SK-N-SH (cell line): ENCODE measurements at regions not wholly inside any gene's neighbourhood (a gene's known extent, or its start where the extent isn't known, plus 50 kb on each side); places are given as distances from the start of the nearest gene placed in this dataset.

ENCODE experiments used
- CTCF ChIA-PET: fragments of 300-600, 350-600 bp; formaldehyde crosslinking; extraction: SDS; loops from one replicate; lab custom pipeline; 2021; lab: Yijun Ruan, JAX
- POLR2A ChIA-PET: fragments of 350-600 bp; sonication (Branson Sonifier 250); formaldehyde crosslinking; extraction: SDS; loops from one replicate; lab custom pipeline; 2020; ENCODE audit warnings: antibody characterized with exemption, inconsistent platforms; lab: Yijun Ruan, JAX
- DNase-seq: peaks from one replicate; pipeline ENCODE4 v3.0.0; 2012
- H2AFZ ChIP-seq: fragments of 200-600 bp; sonication (generic); 2 replicates; pipeline ENCODE4 v1.8.1; 2016; ENCODE audit warnings: antibody characterized with exemption, mild to moderate bottlenecking, low read depth
- H3F3A ChIP-seq: fragments of 200-600 bp; sonication (generic); replicated peaks from 2 replicates; pipeline ENCODE3; 2016; ENCODE audit warnings: antibody characterized with exemption, mild to moderate bottlenecking; ENCODE audit not compliant: insufficient read depth
- H3K27ac ChIP-seq, 2 experiments: fragments of 200-500 bp in 1 of 2; fragments of 200-600 bp in 1 of 2; sonication (Bioruptor generic) in 1 of 2; sonication (generic), shearing (Covaris generic) in 1 of 2; 2 replicates each; pipeline versions ENCODE4 v1.5.1 to v1.6.1; 2014 to 2016; ENCODE audit warnings: low read depth in 2 of 2, inconsistent platforms in 1 of 2, low read length in 1 of 2, mild to moderate bottlenecking in 1 of 2, mixed read lengths in 1 of 2
- H3K27me3 ChIP-seq: fragments of 200-600 bp; sonication (generic), shearing (Covaris generic); 2 replicates; pipeline ENCODE4 v1.6.1; 2016; ENCODE audit warnings: mixed run types; ENCODE audit not compliant: insufficient read depth
- H3K36me3 ChIP-seq, 2 experiments: fragments of 200-500 bp in 1 of 2; fragments of 200-600 bp in 1 of 2; sonication (Bioruptor generic) in 1 of 2; sonication (generic) in 1 of 2; replicated peaks in 1 of 2; 2 replicates each; pipeline versions ENCODE3 to v1.5.1; 2014 to 2016; ENCODE audit warnings: low read length in 1 of 2, mild to moderate bottlenecking in 1 of 2; ENCODE audit not compliant: insufficient read depth in 2 of 2, control insufficient read depth in 1 of 2
- H3K4me1 ChIP-seq, 2 experiments: fragments of 200-500 bp in 1 of 2; fragments of 200-600 bp in 1 of 2; sonication (Bioruptor generic) in 1 of 2; sonication (generic), shearing (Covaris generic) in 1 of 2; 2 replicates each; pipeline versions ENCODE4 v1.5.1 to v1.6.1; 2014 to 2016; ENCODE audit warnings: low read depth in 1 of 2, low read length in 1 of 2, mixed run types in 1 of 2; ENCODE audit not compliant: insufficient read depth in 2 of 2, control insufficient read depth in 1 of 2
- H3K4me2 ChIP-seq: fragments of 200-600 bp; sonication (generic), shearing (Covaris generic); 2 replicates; pipeline ENCODE4 v1.6.1; 2017; ENCODE audit warnings: mixed run types
- H3K4me3 ChIP-seq, 2 experiments: fragments of 200-500 bp in 1 of 2; fragments of 200-600 bp in 1 of 2; sonication (Bioruptor generic) in 1 of 2; sonication (generic), shearing (Covaris generic) in 1 of 2; 2 replicates each; pipeline versions ENCODE4 v1.5.1 to v1.8.1; 2014 to 2016; ENCODE audit warnings: low read depth in 2 of 2, inconsistent platforms in 1 of 2, low read length in 1 of 2, mild to moderate bottlenecking in 1 of 2, mixed read lengths in 1 of 2, moderate library complexity in 1 of 2
- H3K79me2 ChIP-seq: fragments of 200-600 bp; sonication (generic); 2 replicates; pipeline ENCODE4 v1.8.1; 2017; ENCODE audit warnings: mild to moderate bottlenecking; ENCODE audit not compliant: insufficient read depth
- H3K9ac ChIP-seq: fragments of 200-600 bp; sonication (generic); 2 replicates; pipeline ENCODE4 v1.6.1; 2017; ENCODE audit warnings: mixed run types
- H3K9me2 ChIP-seq: fragments of 200-600 bp; sonication (generic); 2 replicates; pipeline ENCODE4 v1.6.1; 2017; ENCODE audit warnings: mixed run types
- H3K9me3 ChIP-seq: fragments of 200-600 bp; sonication (generic); 2 replicates; pipeline ENCODE4 v1.6.1; 2017; ENCODE audit warnings: mixed run types, mild to moderate bottlenecking, moderate library complexity
- H4K20me1 ChIP-seq: fragments of 200-600 bp; sonication (generic); 2 replicates; pipeline ENCODE4 v1.6.1; 2017; ENCODE audit warnings: mild to moderate bottlenecking, mixed run types; ENCODE audit not compliant: insufficient read depth
- CHD2 ChIP-seq: fragments of 150-350 bp; IDR thresholded peaks from 2 replicates; pipeline ENCODE4 v1.6.1; 2018; ENCODE audit warnings: low read length; ENCODE audit not compliant: partially characterized antibody
- ELF1 ChIP-seq: IDR thresholded peaks from 2 replicates; pipeline ENCODE4 v1.4.0; 2012
- FOSL2 ChIP-seq: IDR thresholded peaks from 2 replicates; pipeline ENCODE4 v1.4.0; 2012; ENCODE audit warnings: low read depth, mild to moderate bottlenecking, moderate library complexity, borderline replicate concordance
- GABPA ChIP-seq: IDR thresholded peaks from 2 replicates; pipeline ENCODE4 v1.4.0; 2012; ENCODE audit warnings: low read depth, mild to moderate bottlenecking
- IRF3 ChIP-seq: fragments of 150-350 bp; IDR thresholded peaks from 2 replicates; pipeline ENCODE4 v1.6.1; 2016; ENCODE audit warnings: mild to moderate bottlenecking, low read depth, low read length
- MEF2A ChIP-seq: IDR thresholded peaks from 2 replicates; pipeline ENCODE4 v1.4.0; 2012; ENCODE audit warnings: low read depth, borderline replicate concordance
- MXI1 ChIP-seq: IDR thresholded peaks from 2 replicates; pipeline ENCODE4 v1.6.1; 2012; ENCODE audit warnings: mild to moderate bottlenecking, low read depth, low read length, improper control_type of control experiment
- RAD21 ChIP-seq: IDR thresholded peaks from 2 replicates; pipeline ENCODE4 v1.6.1; 2012; ENCODE audit warnings: mild to moderate bottlenecking, low read length
- RFX5 ChIP-seq: IDR thresholded peaks from 2 replicates; pipeline ENCODE4 v1.6.1; 2012; ENCODE audit warnings: mild to moderate bottlenecking, improper control_type of control experiment, low read length
- TAF1 ChIP-seq: IDR thresholded peaks from 2 replicates; pipeline ENCODE4 v1.6.1; 2012; ENCODE audit warnings: low read depth, mild to moderate bottlenecking, low read length, moderate library complexity, borderline replicate concordance
- TCF12 ChIP-seq: IDR thresholded peaks from 2 replicates; pipeline ENCODE4 v1.4.0; 2012
- WGBS: methylation state at CpG from one replicate; pipeline ENCODE4 v1.1.6; 2017; ENCODE audit warnings: low lambda C conversion rate; 5-methylcytosine and 5-hydroxymethylcytosine counted together
- TF ChIP-seq, protein P1 (sequence below): IDR thresholded peaks from 2 replicates; pipeline ENCODE4 v1.4.0; 2012; ENCODE audit warnings: low read depth
- TF ChIP-seq, protein P2 (sequence below): fragments of 150-350 bp; IDR thresholded peaks from 2 replicates; pipeline ENCODE4 v1.6.1; 2017; ENCODE audit warnings: antibody characterized with exemption, low read length, low read depth, borderline replicate concordance
- TF ChIP-seq, protein P3 (sequence below): IDR thresholded peaks from 2 replicates; pipeline ENCODE4 v1.4.0; 2012; ENCODE audit warnings: low read depth, borderline replicate concordance
- TF ChIP-seq, protein P4 (sequence below): IDR thresholded peaks from 2 replicates; pipeline ENCODE4 v1.4.0; 2012; ENCODE audit warnings: low read depth, borderline replicate concordance
- TF ChIP-seq, protein P5 (sequence below): fragments of 200-600 bp; sonication (generic); IDR thresholded peaks from 2 replicates; pipeline ENCODE4 v1.6.1; 2017; ENCODE audit warnings: antibody characterized with exemption, mild to moderate bottlenecking, moderate library complexity

DNA sequence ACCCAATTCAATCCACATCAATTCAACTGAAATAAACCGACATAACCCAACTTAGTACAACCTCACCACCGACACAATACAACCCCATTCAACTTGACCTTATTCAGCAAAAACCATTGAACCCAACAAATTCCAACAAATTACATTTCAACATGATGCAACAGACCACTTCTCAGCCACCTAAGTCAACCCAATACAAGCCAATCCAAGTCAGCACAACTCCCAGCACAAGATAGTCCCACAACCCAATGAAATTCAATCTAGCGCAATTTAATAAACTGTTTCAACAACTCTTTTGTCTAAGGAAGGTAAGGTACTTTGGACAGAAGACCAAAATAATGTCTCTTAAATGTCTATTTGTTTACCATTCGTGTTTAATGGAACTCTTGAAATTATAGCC is 226.0 kb downstream of the MIAT start (continued):
- TF ChIP-seq, protein P1, sequence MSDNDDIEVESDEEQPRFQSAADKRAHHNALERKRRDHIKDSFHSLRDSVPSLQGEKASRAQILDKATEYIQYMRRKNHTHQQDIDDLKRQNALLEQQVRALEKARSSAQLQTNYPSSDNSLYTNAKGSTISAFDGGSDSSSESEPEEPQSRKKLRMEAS, result no peak
- no peak for TF ChIP-seq GABPA

DNA sequence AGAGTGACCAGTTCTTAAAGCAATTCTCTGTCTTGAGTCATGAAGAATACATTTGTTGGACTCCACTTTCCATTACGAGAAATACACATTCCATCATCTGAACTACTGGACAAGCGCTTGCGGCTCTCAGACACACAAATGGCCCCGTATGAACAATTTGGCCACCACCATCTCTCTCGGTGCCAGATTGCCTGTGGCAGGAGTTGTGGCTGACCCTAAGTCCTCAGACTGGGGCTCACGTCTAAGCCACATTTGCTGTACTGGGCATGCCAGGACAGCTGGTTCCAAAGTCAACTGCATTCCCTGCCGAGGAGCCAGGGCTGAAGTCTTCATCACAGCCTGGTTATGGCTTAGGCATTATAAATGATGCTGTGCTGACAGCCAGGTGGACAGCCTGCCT is 227.5 kb downstream of the MIAT start:
- ChIA-PET CTCF (interaction anchor here (0.7 kb wide), 1 partner anchor 39 kb away, joined by 3 read pairs; no protein-coding TSS in a partner anchor), POLR2A (no interaction called here)
- no peak overlapping the region for H3K27ac ChIP-seq
- no peak overlapping the region for H3K4me2 ChIP-seq
- DNase-seq, result no peak
- H3K27me3 ChIP-seq, result no peaks in the 10 kb centered on the region
- H3F3A ChIP-seq, result peaks cover 15% of the 10 kb centered on the region
- H3K4me1 ChIP-seq, result peaks cover 0 to 18% of the 10 kb centered on the region in 2 experiments; a peak in 2 of 4 replicates
- H3K9me2 ChIP-seq, result no peaks in the 10 kb centered on the region
- no peaks in the 10 kb centered on the region for H4K20me1 ChIP-seq
- H3K4me3 ChIP-seq, result no peak overlapping the region
- no peak overlapping the region for H3K9ac ChIP-seq
- H3K9me3 ChIP-seq, result no peaks in the 10 kb centered on the region
- no peak for TF ChIP-seq RFX5
- TF ChIP-seq MXI1, result no peak
- TF ChIP-seq, protein P2, sequence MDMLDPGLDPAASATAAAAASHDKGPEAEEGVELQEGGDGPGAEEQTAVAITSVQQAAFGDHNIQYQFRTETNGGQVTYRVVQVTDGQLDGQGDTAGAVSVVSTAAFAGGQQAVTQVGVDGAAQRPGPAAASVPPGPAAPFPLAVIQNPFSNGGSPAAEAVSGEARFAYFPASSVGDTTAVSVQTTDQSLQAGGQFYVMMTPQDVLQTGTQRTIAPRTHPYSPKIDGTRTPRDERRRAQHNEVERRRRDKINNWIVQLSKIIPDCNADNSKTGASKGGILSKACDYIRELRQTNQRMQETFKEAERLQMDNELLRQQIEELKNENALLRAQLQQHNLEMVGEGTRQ, result no peak
- TF ChIP-seq ELF1, result no peak
- no peak for TF ChIP-seq RAD21
- TF ChIP-seq CHD2, result no peak
- TF ChIP-seq TAF1, result no peak
- TF ChIP-seq, protein P3, sequence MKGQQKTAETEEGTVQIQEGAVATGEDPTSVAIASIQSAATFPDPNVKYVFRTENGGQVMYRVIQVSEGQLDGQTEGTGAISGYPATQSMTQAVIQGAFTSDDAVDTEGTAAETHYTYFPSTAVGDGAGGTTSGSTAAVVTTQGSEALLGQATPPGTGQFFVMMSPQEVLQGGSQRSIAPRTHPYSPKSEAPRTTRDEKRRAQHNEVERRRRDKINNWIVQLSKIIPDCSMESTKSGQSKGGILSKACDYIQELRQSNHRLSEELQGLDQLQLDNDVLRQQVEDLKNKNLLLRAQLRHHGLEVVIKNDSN, result no peak
- no peak for TF ChIP-seq TCF12
- no peak for TF ChIP-seq MEF2A
- TF ChIP-seq, protein P4, sequence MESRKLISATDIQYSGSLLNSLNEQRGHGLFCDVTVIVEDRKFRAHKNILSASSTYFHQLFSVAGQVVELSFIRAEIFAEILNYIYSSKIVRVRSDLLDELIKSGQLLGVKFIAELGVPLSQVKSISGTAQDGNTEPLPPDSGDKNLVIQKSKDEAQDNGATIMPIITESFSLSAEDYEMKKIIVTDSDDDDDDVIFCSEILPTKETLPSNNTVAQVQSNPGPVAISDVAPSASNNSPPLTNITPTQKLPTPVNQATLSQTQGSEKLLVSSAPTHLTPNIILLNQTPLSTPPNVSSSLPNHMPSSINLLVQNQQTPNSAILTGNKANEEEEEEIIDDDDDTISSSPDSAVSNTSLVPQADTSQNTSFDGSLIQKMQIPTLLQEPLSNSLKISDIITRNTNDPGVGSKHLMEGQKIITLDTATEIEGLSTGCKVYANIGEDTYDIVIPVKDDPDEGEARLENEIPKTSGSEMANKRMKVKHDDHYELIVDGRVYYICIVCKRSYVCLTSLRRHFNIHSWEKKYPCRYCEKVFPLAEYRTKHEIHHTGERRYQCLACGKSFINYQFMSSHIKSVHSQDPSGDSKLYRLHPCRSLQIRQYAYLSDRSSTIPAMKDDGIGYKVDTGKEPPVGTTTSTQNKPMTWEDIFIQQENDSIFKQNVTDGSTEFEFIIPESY, result no peak
- no peak for TF ChIP-seq FOSL2
- TF ChIP-seq, protein P5, sequence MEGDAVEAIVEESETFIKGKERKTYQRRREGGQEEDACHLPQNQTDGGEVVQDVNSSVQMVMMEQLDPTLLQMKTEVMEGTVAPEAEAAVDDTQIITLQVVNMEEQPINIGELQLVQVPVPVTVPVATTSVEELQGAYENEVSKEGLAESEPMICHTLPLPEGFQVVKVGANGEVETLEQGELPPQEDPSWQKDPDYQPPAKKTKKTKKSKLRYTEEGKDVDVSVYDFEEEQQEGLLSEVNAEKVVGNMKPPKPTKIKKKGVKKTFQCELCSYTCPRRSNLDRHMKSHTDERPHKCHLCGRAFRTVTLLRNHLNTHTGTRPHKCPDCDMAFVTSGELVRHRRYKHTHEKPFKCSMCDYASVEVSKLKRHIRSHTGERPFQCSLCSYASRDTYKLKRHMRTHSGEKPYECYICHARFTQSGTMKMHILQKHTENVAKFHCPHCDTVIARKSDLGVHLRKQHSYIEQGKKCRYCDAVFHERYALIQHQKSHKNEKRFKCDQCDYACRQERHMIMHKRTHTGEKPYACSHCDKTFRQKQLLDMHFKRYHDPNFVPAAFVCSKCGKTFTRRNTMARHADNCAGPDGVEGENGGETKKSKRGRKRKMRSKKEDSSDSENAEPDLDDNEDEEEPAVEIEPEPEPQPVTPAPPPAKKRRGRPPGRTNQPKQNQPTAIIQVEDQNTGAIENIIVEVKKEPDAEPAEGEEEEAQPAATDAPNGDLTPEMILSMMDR, result no peak
- no peak for TF ChIP-seq IRF3
- no peaks in the 10 kb centered on the region for H3K79me2 ChIP-seq
- H3K36me3 ChIP-seq, result no peaks in the 10 kb centered on the region
- 92% methylated on average over 6 of the region's 7 CpGs for WGBS
- H2AFZ ChIP-seq, result no peak overlapping the region
